ENCODE measurements at regions not wholly inside any gene's neighbourhood (a gene's known extent, or its start where the extent isn't known, plus 50 kb on each side); places are given as distances from the start of the nearest gene placed in this dataset.

DNA sequence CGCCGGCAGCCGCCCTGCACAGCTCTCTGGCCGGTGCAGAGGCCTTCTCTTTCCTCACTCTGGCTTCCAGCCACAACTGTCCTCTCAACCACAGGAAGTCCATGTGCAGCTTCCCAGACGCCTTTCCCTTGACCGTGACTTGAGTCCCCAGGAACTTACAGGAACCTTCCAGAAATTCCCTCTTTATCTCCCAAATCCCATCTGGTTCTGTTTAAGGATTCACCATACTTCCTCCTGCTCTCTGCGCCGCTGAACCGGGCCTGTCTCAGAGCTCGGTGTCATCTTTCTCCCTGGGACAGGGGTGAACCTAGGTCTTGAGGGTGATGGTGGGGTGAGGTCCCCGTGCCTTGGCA, 65.2 kb upstream of the ZNF469 start:
- H3K27me3 ChIP-seq (ENCODE audit: control insufficient read depth, insufficient read depth): no peaks in the 10 kb centered on the region
- H3K4me1 ChIP-seq (ENCODE audit: control insufficient read depth, insufficient read depth, low read length): no peaks in the 10 kb centered on the region
- peak in 1 of 2 donors; percentile 30 for ATAC-seq
- H3K27ac ChIP-seq (ENCODE audit: low read length): no peak overlapping the region
- 46% methylated on average over 11 of the region's 11 CpGs for WGBS
- H3K4me3 ChIP-seq (ENCODE audit: low read length): no peak overlapping the region
- H3K9me3 ChIP-seq (ENCODE audit: control insufficient read depth, low read length): no peaks in the 10 kb centered on the region
- DNase-seq: peak in 1 of 3 donors; percentile 35
- intact Hi-C loops (cut with DNase I): no loop called here

DNA sequence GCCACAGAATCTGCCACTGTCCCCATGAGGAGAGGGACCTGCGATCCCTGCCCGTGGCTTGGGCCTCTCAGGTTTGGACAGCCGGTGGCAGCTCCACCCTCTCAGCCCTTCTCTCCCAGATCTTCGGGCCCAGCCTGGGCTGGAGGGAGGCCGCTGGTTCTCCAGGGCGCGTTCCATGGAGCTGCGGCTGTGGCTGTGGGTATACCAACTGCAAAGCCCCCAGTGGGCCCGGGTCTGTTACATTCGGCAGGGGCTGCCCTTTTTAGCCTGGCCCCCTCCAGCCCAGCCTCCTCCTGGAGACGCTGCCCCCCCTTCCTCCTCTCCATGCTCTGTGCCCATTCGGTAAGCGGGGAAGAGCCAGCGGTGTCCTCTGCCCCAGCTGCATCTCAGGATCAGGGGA, 64.7 kb upstream of the ZNF469 start:
- intact Hi-C loops (cut with DNase I): no loop called here
- Histone ChIP-seq H3K27me3 (ENCODE audit: control insufficient read depth, insufficient read depth) (no peaks in the 10 kb centered on the region), H3K27ac (ENCODE audit: low read length) (no peak overlapping the region), H3K9me3 (ENCODE audit: control insufficient read depth, low read length) (no peaks in the 10 kb centered on the region), H3K4me3 (ENCODE audit: low read length) (no peak overlapping the region), H3K4me1 (ENCODE audit: control insufficient read depth, insufficient read depth, low read length) (no peaks in the 10 kb centered on the region)
- WGBS: 81% methylated on average over 14 of the region's 14 CpGs
- DNase-seq (no peak), ATAC-seq (no peak)

DNA sequence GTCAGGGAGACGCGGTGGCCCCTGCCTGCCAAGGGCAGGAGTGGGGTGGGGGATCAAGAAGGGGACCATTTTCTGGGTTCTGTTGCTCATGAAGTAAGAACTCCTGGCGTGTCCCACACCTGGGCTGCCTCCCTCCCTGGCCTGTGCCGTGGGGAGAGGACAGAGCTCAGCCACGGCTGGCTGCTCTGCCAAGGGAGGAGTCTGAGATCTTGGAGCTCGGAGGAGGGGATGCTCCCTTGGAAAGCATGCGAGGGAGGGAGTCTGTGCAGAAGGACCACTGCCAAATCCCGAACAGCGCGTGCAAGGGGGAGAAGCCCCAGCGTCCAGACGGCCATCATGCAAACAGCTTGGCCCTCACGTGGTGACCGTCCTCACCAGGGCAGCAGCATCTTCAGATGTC, 64.2 kb upstream of the ZNF469 start:
- intact Hi-C loops (cut with DNase I): no loop called here
- no peaks in the 10 kb centered on the region for H3K27me3 ChIP-seq (ENCODE audit: control insufficient read depth, insufficient read depth)
- ATAC-seq: no peak
- H3K9me3 ChIP-seq (ENCODE audit: control insufficient read depth, low read length): no peaks in the 10 kb centered on the region
- 71% methylated on average over 14 of the region's 14 CpGs for WGBS
- H3K4me1 ChIP-seq (ENCODE audit: control insufficient read depth, insufficient read depth, low read length): no peaks in the 10 kb centered on the region
- H3K27ac ChIP-seq (ENCODE audit: low read length): no peak overlapping the region
- H3K4me3 ChIP-seq (ENCODE audit: low read length): no peak overlapping the region
- DNase-seq: no peak

DNA sequence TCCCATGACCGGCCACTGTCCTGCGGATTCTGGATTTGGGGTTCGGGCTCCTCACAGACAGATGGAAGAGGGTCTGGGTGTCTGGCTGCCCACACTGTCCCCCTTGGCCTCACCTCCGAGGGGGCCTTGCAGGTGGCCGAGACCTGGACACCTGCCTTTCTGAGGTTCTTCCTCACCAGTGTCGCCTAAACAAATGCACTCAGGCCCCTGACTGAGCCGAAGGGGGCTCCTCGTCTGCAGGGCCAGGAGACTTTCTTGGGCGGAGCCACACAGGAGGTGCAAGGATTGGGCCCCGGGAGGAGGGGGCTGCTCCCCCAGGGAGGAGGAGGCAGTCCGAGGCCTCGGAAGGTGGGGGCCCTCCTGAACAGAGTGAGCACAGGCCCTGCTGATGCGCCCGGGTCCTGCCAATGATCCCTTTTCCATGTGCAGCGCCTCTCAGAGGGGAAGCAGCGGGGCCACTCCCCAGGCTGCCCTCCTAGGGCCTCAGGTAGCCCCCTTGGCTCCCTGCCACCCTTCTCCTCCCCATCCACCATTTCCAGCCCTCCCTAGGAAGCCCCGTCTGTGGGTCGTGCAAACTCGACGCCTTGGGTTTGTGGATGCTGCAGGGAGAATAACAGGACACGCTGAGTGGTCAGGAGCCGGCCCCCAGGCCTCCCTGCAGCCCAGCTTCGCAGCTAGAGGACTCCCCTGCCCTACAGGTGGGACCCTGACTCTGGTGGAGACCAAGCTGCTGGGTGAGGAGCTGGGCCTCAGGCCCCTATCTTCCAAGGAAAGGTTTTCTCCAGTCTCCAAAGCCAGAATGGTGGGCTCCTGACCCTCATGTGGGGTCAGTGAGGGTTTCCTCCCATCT, 63.4 kb upstream of the ZNF469 start:
- Histone ChIP-seq H3K9me3 (ENCODE audit: control insufficient read depth, low read length) (no peaks in the 10 kb centered on the region), H3K4me1 (ENCODE audit: control insufficient read depth, insufficient read depth, low read length) (no peaks in the 10 kb centered on the region), H3K27ac (ENCODE audit: low read length) (no peak overlapping the region), H3K4me3 (ENCODE audit: low read length) (no peak overlapping the region), H3K27me3 (ENCODE audit: control insufficient read depth, insufficient read depth) (no peaks in the 10 kb centered on the region)
- ATAC-seq (no peak), DNase-seq (no peak)
- WGBS: 90% methylated on average over 23 of the region's 23 CpGs
- intact Hi-C loops (cut with DNase I): no loop called here

GRCh38 chr16:88320947-88321634, 61.7 kb upstream of the ZNF469 start:
- no peak overlapping the region for H3K27ac ChIP-seq (ENCODE audit: low read length)
- no peaks in the 10 kb centered on the region for H3K4me1 ChIP-seq (ENCODE audit: control insufficient read depth, insufficient read depth, low read length)
- no peaks in the 10 kb centered on the region for H3K27me3 ChIP-seq (ENCODE audit: control insufficient read depth, insufficient read depth)
- ATAC-seq (no peak), DNase-seq (no peak)
- intact Hi-C loops (cut with DNase I): no loop called here
- 93% methylated on average over 16 of the region's 16 CpGs for WGBS
- H3K9me3 ChIP-seq (ENCODE audit: control insufficient read depth, low read length): no peaks in the 10 kb centered on the region
- no peak overlapping the region for H3K4me3 ChIP-seq (ENCODE audit: low read length)

DNA sequence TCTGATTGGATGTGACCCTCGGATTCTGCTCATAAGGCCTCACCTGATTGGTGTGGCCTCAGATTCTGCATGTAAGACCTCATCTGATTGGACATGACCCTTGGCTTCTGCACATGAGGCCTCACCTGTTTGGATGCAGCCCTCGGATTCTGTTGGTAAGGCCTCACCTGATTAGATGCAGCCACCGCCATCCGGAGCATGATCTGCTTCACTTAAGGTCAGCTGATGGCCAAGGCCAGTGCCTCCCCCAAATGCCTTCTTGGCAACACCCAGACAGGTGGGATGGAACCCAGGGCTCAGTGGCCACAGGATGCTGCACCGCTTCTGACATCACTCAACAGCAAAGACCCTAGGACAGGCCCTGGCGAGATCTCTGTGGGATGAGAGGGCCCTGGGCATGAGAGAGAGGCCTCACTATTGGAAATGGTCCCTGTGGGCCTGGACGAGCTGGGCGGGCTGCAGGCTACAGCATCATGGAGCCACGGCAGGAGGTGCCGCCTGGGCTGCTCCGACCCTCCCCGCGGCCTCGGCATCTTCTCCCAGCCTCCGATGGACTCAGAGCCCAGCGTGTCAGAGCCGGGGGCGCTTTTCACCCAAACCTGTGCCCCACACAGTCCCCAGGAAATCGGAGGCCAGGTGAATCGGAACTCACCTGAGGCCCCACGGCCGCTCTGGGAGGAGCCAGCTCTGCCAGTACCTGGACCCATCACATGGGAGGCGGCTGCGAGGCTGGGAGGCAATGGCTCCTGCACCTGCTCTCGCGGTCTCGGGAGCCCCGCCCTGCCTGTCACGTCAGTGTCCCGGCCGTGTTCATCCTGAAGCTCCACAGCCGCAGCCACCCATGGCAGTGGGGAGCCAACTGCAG, 60.9 kb upstream of the ZNF469 start:
- intact Hi-C loops (cut with DNase I): no loop called here
- ATAC-seq: no peak
- Histone ChIP-seq H3K4me1 (ENCODE audit: control insufficient read depth, insufficient read depth, low read length) (no peaks in the 10 kb centered on the region), H3K27me3 (ENCODE audit: control insufficient read depth, insufficient read depth) (no peaks in the 10 kb centered on the region), H3K4me3 (ENCODE audit: low read length) (no peak overlapping the region), H3K27ac (ENCODE audit: low read length) (no peak overlapping the region), H3K9me3 (ENCODE audit: control insufficient read depth, low read length) (no peaks in the 10 kb centered on the region)
- WGBS: 95% methylated on average over 32 of the region's 32 CpGs
- peak in 1 of 3 donors; percentile 52 for DNase-seq

- H3K4me3 ChIP-seq (ENCODE audit: low read length): no peak overlapping the region
- intact Hi-C loops (cut with DNase I): no loop called here
- no peaks in the 10 kb centered on the region for H3K27me3 ChIP-seq (ENCODE audit: control insufficient read depth, insufficient read depth)
- no peak overlapping the region for H3K27ac ChIP-seq (ENCODE audit: low read length)
- H3K4me1 ChIP-seq (ENCODE audit: control insufficient read depth, insufficient read depth, low read length): no peaks in the 10 kb centered on the region
- DNase-seq (peak in 1 of 3 donors; percentile 11), ATAC-seq (no peak)
- WGBS: 89% methylated on average over 19 of the region's 19 CpGs
- H3K9me3 ChIP-seq (ENCODE audit: control insufficient read depth, low read length): no peaks in the 10 kb centered on the region
Measured at GRCh38 chr16:88322500-88322970, 60.2 kb upstream of the ZNF469 start.

DNA sequence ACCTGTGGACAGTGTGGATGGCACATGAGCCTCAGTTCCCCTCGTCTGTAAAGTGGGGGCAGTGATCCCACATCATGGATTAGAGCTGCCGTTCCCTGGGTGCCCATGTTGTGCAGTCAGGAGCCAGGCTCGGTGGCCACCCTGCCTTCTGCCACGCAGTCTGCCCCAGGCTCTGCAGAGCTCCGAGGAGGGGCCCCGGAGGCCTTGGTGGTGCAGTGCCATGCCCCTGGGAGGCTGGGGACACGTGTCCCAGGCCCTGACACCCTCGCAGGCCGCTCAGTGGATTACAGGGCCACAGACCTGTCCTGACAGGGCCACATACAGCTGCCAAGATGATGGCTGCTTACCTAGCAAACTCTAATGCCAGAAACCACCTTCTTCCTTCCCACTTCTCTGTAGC, 59.7 kb upstream of the ZNF469 start:
- no peak overlapping the region for H3K4me3 ChIP-seq (ENCODE audit: low read length)
- no peaks in the 10 kb centered on the region for H3K4me1 ChIP-seq (ENCODE audit: control insufficient read depth, insufficient read depth, low read length)
- H3K27me3 ChIP-seq (ENCODE audit: control insufficient read depth, insufficient read depth): no peaks in the 10 kb centered on the region
- WGBS: 91% methylated on average over 9 of the region's 9 CpGs
- no peak overlapping the region for H3K27ac ChIP-seq (ENCODE audit: low read length)
- no peaks in the 10 kb centered on the region for H3K9me3 ChIP-seq (ENCODE audit: control insufficient read depth, low read length)
- DNase-seq: peak in 1 of 3 donors; percentile 50
- intact Hi-C loops (cut with DNase I): no loop called here
- ATAC-seq: no peak

- ATAC-seq (peak in 1 of 2 donors; percentile 12), DNase-seq (peak in 1 of 3 donors; percentile 31)
- intact Hi-C loops (cut with DNase I): no loop called here
- Histone ChIP-seq H3K27me3 (ENCODE audit: control insufficient read depth, insufficient read depth) (no peaks in the 10 kb centered on the region), H3K9me3 (ENCODE audit: control insufficient read depth, low read length) (no peaks in the 10 kb centered on the region), H3K27ac (ENCODE audit: low read length) (no peak overlapping the region), H3K4me1 (ENCODE audit: control insufficient read depth, insufficient read depth, low read length) (no peaks in the 10 kb centered on the region), H3K4me3 (ENCODE audit: low read length) (no peak overlapping the region)
- 96% methylated on average over 15 of the region's 15 CpGs for WGBS
Measured at GRCh38 chr16:88323546-88324330, 59.0 kb upstream of the ZNF469 start.

GRCh38 chr16:88325087-88325750, 57.5 kb upstream of the ZNF469 start:
- peak in 1 of 3 donors; percentile 21 for DNase-seq
- no peak overlapping the region for H3K4me3 ChIP-seq (ENCODE audit: low read length)
- intact Hi-C loops (cut with DNase I): no loop called here
- no peaks in the 10 kb centered on the region for H3K27me3 ChIP-seq (ENCODE audit: control insufficient read depth, insufficient read depth)
- no peak overlapping the region for H3K27ac ChIP-seq (ENCODE audit: low read length)
- H3K9me3 ChIP-seq (ENCODE audit: control insufficient read depth, low read length): no peaks in the 10 kb centered on the region
- H3K4me1 ChIP-seq (ENCODE audit: control insufficient read depth, insufficient read depth, low read length): no peaks in the 10 kb centered on the region
- WGBS: 82% methylated on average over 15 of the region's 15 CpGs
- no peak for ATAC-seq
